GM19035 (cell line): ENCODE measurements at regions not wholly inside any gene's neighbourhood (a gene's known extent, or its start where the extent isn't known, plus 50 kb on each side); places are given as distances from the start of the nearest gene placed in this dataset.

Source experiments
- ATAC-seq: cut with Tn5 transposase; IDR thresholded peaks from one replicate; pipeline ENCODE4 v1.9.1; 2021; ENCODE audit not compliant: unreplicated experiment

- no peak for ATAC-seq
Measured at GRCh38 chr1:5109633-5110032, 455.2 kb downstream of the AJAP1 start.

- ATAC-seq, result no peak
Measured at GRCh38 chr1:5108740-5109139, 454.3 kb downstream of the AJAP1 start.

- no peak for ATAC-seq
Measured at GRCh38 chr1:5105744-5106143, 451.3 kb downstream of the AJAP1 start.

GRCh38 chr1:5099558-5099957, 445.1 kb downstream of the AJAP1 start:
- no peak for ATAC-seq

- ATAC-seq, result no peak
Measured at GRCh38 chr1:5098981-5099385, 444.6 kb downstream of the AJAP1 start.

GRCh38 chr1:5093042-5093441, 438.6 kb downstream of the AJAP1 start:
- no peak for ATAC-seq

- ATAC-seq, result no peak
Measured at GRCh38 chr1:5084676-5085075, 430.3 kb downstream of the AJAP1 start.

- no peak for ATAC-seq
Measured at GRCh38 chr1:5067246-5067645, 412.8 kb downstream of the AJAP1 start.

GRCh38 chr1:5053744-5054143, 399.3 kb downstream of the AJAP1 start:
- ATAC-seq, result no peak

GRCh38 chr1:5029136-5029535, 374.7 kb downstream of the AJAP1 start:
- ATAC-seq, result no peak

- no peak for ATAC-seq
Measured at GRCh38 chr1:5012249-5012648, 357.8 kb downstream of the AJAP1 start.

GRCh38 chr1:5010656-5011055, 356.2 kb downstream of the AJAP1 start:
- ATAC-seq, result no peak

GRCh38 chr1:5010236-5010635, 355.8 kb downstream of the AJAP1 start:
- no peak for ATAC-seq

GRCh38 chr1:5009376-5010065, 355.1 kb downstream of the AJAP1 start:
- no peak for ATAC-seq

- no peak for ATAC-seq
Measured at GRCh38 chr1:5005171-5005570, 350.8 kb downstream of the AJAP1 start.

GRCh38 chr1:5002676-5003075, 348.3 kb downstream of the AJAP1 start:
- no peak for ATAC-seq

GRCh38 chr1:5001466-5001865, 347.1 kb downstream of the AJAP1 start:
- no peak for ATAC-seq

- ATAC-seq, result no peak
Measured at GRCh38 chr1:4986306-4986705, 331.9 kb downstream of the AJAP1 start.

GRCh38 chr1:4984841-4985240, 330.4 kb downstream of the AJAP1 start:
- no peak for ATAC-seq

- ATAC-seq, result no peak
Measured at GRCh38 chr1:4980211-4980610, 325.8 kb downstream of the AJAP1 start.

- ATAC-seq, result no peak
Measured at GRCh38 chr1:4978660-4979390, 324.4 kb downstream of the AJAP1 start.

- ATAC-seq, result no peak
Measured at GRCh38 chr1:4977701-4978100, 323.3 kb downstream of the AJAP1 start.
